Astrocyte (in vitro differentiated cells and primary cell): ENCODE measurements at regions not wholly inside any gene's neighbourhood (a gene's known extent, or its start where the extent isn't known, plus 50 kb on each side); places are given as distances from the start of the nearest gene placed in this dataset.

Experiments
- DNase-seq: peaks from one replicate; pipeline ENCODE4 v3.0.0-alpha.2; 2010; ENCODE audit warnings: low read depth
- FAIRE-seq: peaks from 2 replicates; lab custom pipeline; 2011; peaks lifted over from hg19 to GRCh38; lab: Jason Lieb, UNC
- H2AFZ ChIP-seq: 2 replicates; pipeline ENCODE4 v1.6.0; 2012; ENCODE audit warnings: low read depth, low read length, inconsistent platforms
- H3K27ac ChIP-seq: 2 replicates; pipeline ENCODE4 v1.5.1; 2011; ENCODE audit warnings: low read depth, low read length, inconsistent platforms
- H3K27me3 ChIP-seq: 2 replicates; pipeline ENCODE4 v1.6.0; 2011; ENCODE audit warnings: low read length, inconsistent platforms; ENCODE audit not compliant: insufficient read depth
- H3K36me3 ChIP-seq: 2 replicates; pipeline ENCODE4 v1.5.1; 2011; ENCODE audit warnings: low read length, inconsistent platforms; ENCODE audit not compliant: insufficient read depth
- H3K4me1 ChIP-seq: 2 replicates; pipeline ENCODE4 v1.5.1; 2011; ENCODE audit warnings: low read length, inconsistent platforms; ENCODE audit not compliant: insufficient read depth
- H3K4me2 ChIP-seq: 2 replicates; pipeline ENCODE4 v1.6.0; 2012; ENCODE audit warnings: low read length, inconsistent platforms
- H3K4me3 ChIP-seq: 2 replicates; pipeline ENCODE4 v1.5.1; 2011; ENCODE audit warnings: low read depth, mild to moderate bottlenecking, low read length, inconsistent platforms; ENCODE audit not compliant: insufficient read depth
- H3K79me2 ChIP-seq: 2 replicates; pipeline ENCODE4 v1.6.0; 2012; ENCODE audit warnings: mild to moderate bottlenecking, low read length, inconsistent platforms; ENCODE audit not compliant: insufficient read depth
- H3K9ac ChIP-seq: 2 replicates; pipeline ENCODE4 v1.6.0; 2012; ENCODE audit warnings: mild to moderate bottlenecking, low read length, inconsistent platforms
- H3K9me3 ChIP-seq: 2 replicates; pipeline ENCODE4 v1.5.1; 2012; ENCODE audit warnings: low read depth, mild to moderate bottlenecking, low read length, inconsistent platforms; ENCODE audit not compliant: insufficient read depth
- H4K20me1 ChIP-seq: 2 replicates; pipeline ENCODE4 v1.6.0; 2012; ENCODE audit warnings: low read length, inconsistent platforms; ENCODE audit not compliant: insufficient read depth
- H3K27ac Mint-ChIP-seq: one replicate; pipeline ENCODE4 v1.8.0; 2021; ENCODE audit warnings: mild to moderate bottlenecking, mixed read lengths; ENCODE audit not compliant: unreplicated experiment
- H3K27me3 Mint-ChIP-seq: one replicate; pipeline ENCODE4 v1.8.0; 2021; ENCODE audit warnings: low read depth, mixed read lengths; ENCODE audit not compliant: unreplicated experiment
- H3K36me3 Mint-ChIP-seq: one replicate; pipeline ENCODE4 v1.8.0; 2021; ENCODE audit warnings: low read depth, mixed read lengths; ENCODE audit not compliant: unreplicated experiment
- H3K4me1 Mint-ChIP-seq: one replicate; pipeline ENCODE4 v1.8.0; 2021; ENCODE audit warnings: low read depth, mixed read lengths; ENCODE audit not compliant: unreplicated experiment
- H3K4me3 Mint-ChIP-seq: one replicate; pipeline ENCODE4 v1.8.0; 2021; ENCODE audit warnings: mild to moderate bottlenecking, moderate library complexity, mixed read lengths; ENCODE audit not compliant: unreplicated experiment
- H3K9me3 Mint-ChIP-seq: one replicate; pipeline ENCODE4 v1.8.0; 2021; ENCODE audit warnings: mild to moderate bottlenecking, mixed read lengths; ENCODE audit not compliant: unreplicated experiment
- CTCF ChIP-seq: IDR thresholded peaks from 2 replicates; pipeline ENCODE4 v1.5.1; 2011; ENCODE audit warnings: low read depth, mild to moderate bottlenecking, inconsistent platforms, low read length, moderate library complexity; ENCODE audit not compliant: insufficient read depth
- EZH2 ChIP-seq: IDR thresholded peaks from 2 replicates; pipeline ENCODE4 v1.6.1; 2012; ENCODE audit warnings: mild to moderate bottlenecking, low read length, inconsistent platforms; ENCODE audit not compliant: insufficient read depth

GRCh38 chr1:83802460-83803152, 196.3 kb downstream of the TTLL7 start:
- H3K4me1 ChIP-seq, result no peaks in the 10 kb centered on the region
- no peak overlapping the region for H3K9ac ChIP-seq
- no peak for TF ChIP-seq EZH2
- no peak for TF ChIP-seq CTCF
- no peaks in the 10 kb centered on the region for H3K9me3 ChIP-seq
- no peak overlapping the region for H3K27ac ChIP-seq
- no peaks in the 10 kb centered on the region for H3K27me3 ChIP-seq
- no peak overlapping the region for H3K4me2 ChIP-seq
- H2AFZ ChIP-seq, result no peak overlapping the region
- H3K4me1 Mint-ChIP-seq, result peaks cover 10% of the 10 kb centered on the region
- no peak overlapping the region for H3K4me3 Mint-ChIP-seq
- H3K27me3 Mint-ChIP-seq, result no peaks in the 10 kb centered on the region
- FAIRE-seq (no peak), DNase-seq (no peak)
- H4K20me1 ChIP-seq, result no peaks in the 10 kb centered on the region
- H3K9me3 Mint-ChIP-seq, result no peaks in the 10 kb centered on the region
- H3K79me2 ChIP-seq, result no peaks in the 10 kb centered on the region
- H3K4me3 ChIP-seq, result no peak overlapping the region
- no peaks in the 10 kb centered on the region for H3K36me3 Mint-ChIP-seq
- no peak overlapping the region for H3K27ac Mint-ChIP-seq
- no peaks in the 10 kb centered on the region for H3K36me3 ChIP-seq

GRCh38 chr1:83802023-83802422, 196.9 kb downstream of the TTLL7 start:
- no peak overlapping the region for H3K27ac Mint-ChIP-seq
- no peak for FAIRE-seq
- peaks cover 10% of the 10 kb centered on the region for H3K4me1 Mint-ChIP-seq
- Histone ChIP-seq H4K20me1 (no peaks in the 10 kb centered on the region), H3K9me3 (no peaks in the 10 kb centered on the region), H3K4me1 (no peaks in the 10 kb centered on the region), H3K27ac (no peak overlapping the region), H3K4me2 (no peak overlapping the region), H3K27me3 (no peaks in the 10 kb centered on the region), H3K79me2 (no peaks in the 10 kb centered on the region), H3K4me3 (no peak overlapping the region), H2AFZ (no peak overlapping the region), H3K36me3 (no peaks in the 10 kb centered on the region), H3K9ac (no peak overlapping the region)
- no peaks in the 10 kb centered on the region for H3K36me3 Mint-ChIP-seq
- H3K9me3 Mint-ChIP-seq, result no peaks in the 10 kb centered on the region
- no peak overlapping the region for H3K4me3 Mint-ChIP-seq
- no peak for DNase-seq
- TF ChIP-seq CTCF, result no peak
- no peak for TF ChIP-seq EZH2
- H3K27me3 Mint-ChIP-seq, result no peaks in the 10 kb centered on the region

- no peaks in the 10 kb centered on the region for H3K27me3 ChIP-seq
- no peaks in the 10 kb centered on the region for H3K9me3 ChIP-seq
- Mint-ChIP-seq H3K4me3 (no peak overlapping the region), H3K36me3 (no peaks in the 10 kb centered on the region), H3K4me1 (peaks cover 14% of the 10 kb centered on the region), H3K27ac (no peak overlapping the region), H3K9me3 (no peaks in the 10 kb centered on the region), H3K27me3 (no peaks in the 10 kb centered on the region)
- H3K9ac ChIP-seq, result no peak overlapping the region
- DNase-seq (no peak), FAIRE-seq (no peak)
- H3K36me3 ChIP-seq, result no peaks in the 10 kb centered on the region
- TF ChIP-seq CTCF, result no peak
- TF ChIP-seq EZH2, result no peak
- no peaks in the 10 kb centered on the region for H4K20me1 ChIP-seq
- no peak overlapping the region for H3K4me2 ChIP-seq
- no peak overlapping the region for H3K4me3 ChIP-seq
- H2AFZ ChIP-seq, result no peak overlapping the region
- H3K4me1 ChIP-seq, result no peaks in the 10 kb centered on the region
- H3K27ac ChIP-seq, result no peak overlapping the region
- no peaks in the 10 kb centered on the region for H3K79me2 ChIP-seq
Observed at GRCh38 chr1:83800066-83800465, 198.9 kb downstream of the TTLL7 start.
